Neural progenitor cell (in vitro differentiated cells): ENCODE measurements at regions not wholly inside any gene's neighbourhood (a gene's known extent, or its start where the extent isn't known, plus 50 kb on each side); places are given as distances from the start of the nearest gene placed in this dataset.
"Not testable (repeated sequence)": the region's sequence is repeated elsewhere in the genome, so short reads cannot be mapped to it uniquely, and the experiment has no call there.

Source experiments
- DNase-seq: peaks from one replicate; pipeline ENCODE4 v3.0.0-alpha.2; 2016; ENCODE audit warnings: low spot score
- H2AFZ ChIP-seq: fragments of 200-600 bp; sonication (generic); replicated peaks from 2 replicates; pipeline ENCODE4 v1.6.1; 2016; ENCODE audit warnings: antibody characterized with exemption
- H3F3A ChIP-seq: fragments of 200-600 bp; sonication (generic); 2 replicates; pipeline ENCODE4 v1.6.1; 2016; ENCODE audit warnings: antibody characterized with exemption, low read depth
- H3K27ac ChIP-seq: fragments of 200-600 bp; sonication (generic); 2 replicates; pipeline ENCODE4 v1.5.1; 2016; ENCODE audit warnings: mild to moderate bottlenecking
- H3K27me3 ChIP-seq: fragments of 200-600 bp; sonication (generic); 2 replicates; pipeline ENCODE4 v1.6.1; 2016; ENCODE audit warnings: mild to moderate bottlenecking, moderate library complexity
- H3K36me3 ChIP-seq: fragments of 200-600 bp; sonication (generic); 2 replicates; pipeline ENCODE4 v1.5.1; 2016
- H3K4me1 ChIP-seq: fragments of 200-600 bp; sonication (generic); 2 replicates; pipeline ENCODE4 v1.6.1; 2016; ENCODE audit warnings: mixed run types
- H3K4me2 ChIP-seq: fragments of 200-600 bp; sonication (generic); 2 replicates; pipeline ENCODE4 v1.6.1; 2016
- H3K4me3 ChIP-seq: fragments of 200-600 bp; sonication (generic); 2 replicates; pipeline ENCODE4 v1.5.1; 2016
- H3K79me2 ChIP-seq: fragments of 200-600 bp; sonication (generic); 2 replicates; pipeline ENCODE4 v1.6.1; 2016; ENCODE audit warnings: low read depth
- H3K9ac ChIP-seq: fragments of 200-600 bp; sonication (generic); 2 replicates; pipeline ENCODE4 v1.6.1; 2016
- H3K9me3 ChIP-seq: fragments of 200-600 bp; sonication (generic); 2 replicates; pipeline ENCODE4 v1.5.1; 2016; ENCODE audit warnings: low read depth
- H4K20me1 ChIP-seq: fragments of 200-600 bp; sonication (generic); 2 replicates; pipeline ENCODE4 v1.6.1; 2016; ENCODE audit warnings: low read depth
- H3K27ac Mint-ChIP-seq: 3 replicates; pipeline ENCODE4 v1.8.0; 2021; ENCODE audit warnings: mixed read lengths
- H3K27me3 Mint-ChIP-seq: 2 replicates; pipeline ENCODE4 v1.8.0; 2022; ENCODE audit warnings: low read depth, mild to moderate bottlenecking, inconsistent platforms, moderate library complexity, mixed read lengths; ENCODE audit not compliant: insufficient read depth
- H3K36me3 Mint-ChIP-seq: 3 replicates; pipeline ENCODE4 v1.8.0; 2021; ENCODE audit warnings: mixed read lengths
- H3K4me1 Mint-ChIP-seq: 3 replicates; pipeline ENCODE4 v1.8.0; 2021; ENCODE audit warnings: mixed read lengths
- H3K4me3 Mint-ChIP-seq: 3 replicates; pipeline ENCODE4 v1.8.0; 2021; ENCODE audit warnings: mild to moderate bottlenecking, moderate library complexity, mixed read lengths
- H3K9me3 Mint-ChIP-seq: 3 replicates; pipeline ENCODE4 v1.8.0; 2020; ENCODE audit warnings: mixed read lengths
- CTCF ChIP-seq: fragments of 200-600 bp; sonication (generic); IDR thresholded peaks from 2 replicates; pipeline ENCODE4 v1.5.1; 2017; ENCODE audit warnings: antibody characterized with exemption, mild to moderate bottlenecking
- EZH2 ChIP-seq: fragments of 200-600 bp; sonication (generic); IDR thresholded peaks from 2 replicates; pipeline ENCODE4 v1.6.1; 2017; ENCODE audit warnings: antibody characterized with exemption, mild to moderate bottlenecking, moderate library complexity
- EZH2phosphoT487 ChIP-seq: fragments of 200-600 bp; sonication (generic); IDR thresholded peaks from 2 replicates; pipeline ENCODE4 v1.6.1; 2017; ENCODE audit warnings: antibody characterized with exemption

- Histone ChIP-seq H3K9me3 (no peaks in the 10 kb centered on the region), H3K9ac (no peak overlapping the region), H3K27me3 (no peaks in the 10 kb centered on the region), H2AFZ (no peak overlapping the region), H3K79me2 (no peaks in the 10 kb centered on the region), H3K4me3 (no peak overlapping the region), H4K20me1 (peaks cover 17% of the 10 kb centered on the region), H3K4me1 (peaks cover 9% of the 10 kb centered on the region), H3K27ac (no peak overlapping the region), H3K36me3 (no peaks in the 10 kb centered on the region), H3F3A (peaks cover 6% of the 10 kb centered on the region), H3K4me2 (no peak overlapping the region)
- peaks cover 2% of the 10 kb centered on the region for H3K9me3 Mint-ChIP-seq
- no peaks in the 10 kb centered on the region for H3K4me1 Mint-ChIP-seq
- TF ChIP-seq EZH2: no peak
- TF ChIP-seq EZH2phosphoT487: no peak
- TF ChIP-seq CTCF: no peak
- no peaks in the 10 kb centered on the region for H3K36me3 Mint-ChIP-seq
- no peaks in the 10 kb centered on the region for H3K27me3 Mint-ChIP-seq
- no peak overlapping the region for H3K27ac Mint-ChIP-seq
- no peak overlapping the region for H3K4me3 Mint-ChIP-seq
- DNase-seq: no peak
Observed at GRCh38 chr7:29657856-29658255, 94.2 kb downstream of the PRR15 start.

DNA sequence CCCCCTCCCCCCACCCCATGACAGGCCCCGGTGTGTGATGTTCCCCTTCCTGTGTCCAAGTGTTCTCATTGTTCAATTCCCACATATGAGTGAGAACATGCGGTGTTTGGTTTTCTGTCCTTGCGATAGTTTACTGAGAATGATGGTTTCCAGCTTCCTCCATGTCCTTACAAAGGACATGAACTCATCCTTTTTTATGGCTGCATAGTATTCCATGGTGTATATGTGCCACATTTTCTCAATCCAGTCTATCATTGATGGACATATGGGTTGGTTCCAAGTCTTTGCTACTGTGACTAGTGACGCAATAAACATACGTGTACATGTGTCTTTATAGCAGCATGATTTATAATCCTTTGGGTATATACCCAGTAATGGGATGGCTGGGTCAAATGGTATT lies 95.6 kb downstream of the PRR15 start:
- not testable (repeated sequence) for H3K9me3 ChIP-seq, H3K27ac ChIP-seq, H3K9me3 Mint-ChIP-seq, H3K36me3 ChIP-seq, H3K27me3 ChIP-seq, H2AFZ ChIP-seq, H3K36me3 Mint-ChIP-seq, H3K27me3 Mint-ChIP-seq, H3F3A ChIP-seq, H3K79me2 ChIP-seq, H3K4me1 Mint-ChIP-seq, H3K27ac Mint-ChIP-seq, H3K4me1 ChIP-seq, DNase-seq, H3K9ac ChIP-seq, H3K4me3 ChIP-seq, H3K4me2 ChIP-seq, H3K4me3 Mint-ChIP-seq
- H4K20me1 ChIP-seq: peaks cover 13% of the 10 kb centered on the region

DNA sequence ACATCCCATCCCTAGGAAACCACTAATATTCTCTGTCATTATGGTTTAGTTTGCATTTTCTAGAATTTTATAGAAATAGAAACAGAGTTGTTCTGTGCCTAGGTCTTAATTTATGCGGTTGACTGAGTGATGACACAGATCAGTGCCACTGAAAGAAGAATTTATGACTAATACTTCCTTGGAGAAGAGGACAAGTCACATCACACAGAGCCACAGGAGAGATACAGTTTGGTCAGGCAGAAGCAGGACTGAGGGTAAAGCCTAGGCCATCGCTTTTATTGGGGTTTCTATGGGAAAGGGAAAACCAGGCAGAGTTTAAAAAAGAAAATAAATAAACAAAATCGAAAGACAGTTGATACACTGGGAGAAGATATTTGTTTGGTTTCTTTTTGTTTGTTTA lies 99.3 kb downstream of the PRR15 start:
- H3K36me3 ChIP-seq, H3K27me3 Mint-ChIP-seq, H3K9me3 ChIP-seq, H3K4me1 Mint-ChIP-seq, H3K9ac ChIP-seq, H3K79me2 ChIP-seq, H2AFZ ChIP-seq, H3F3A ChIP-seq, H3K27ac ChIP-seq, H3K27me3 ChIP-seq, H3K4me2 ChIP-seq, H3K4me1 ChIP-seq, DNase-seq, H3K27ac Mint-ChIP-seq, H3K36me3 Mint-ChIP-seq, H3K4me3 ChIP-seq, H4K20me1 ChIP-seq, H3K4me3 Mint-ChIP-seq: not testable (repeated sequence)
- H3K9me3 Mint-ChIP-seq: peaks cover 10% of the 10 kb centered on the region

- not testable (repeated sequence) for H4K20me1 ChIP-seq, H3K27me3 ChIP-seq, H3K27ac Mint-ChIP-seq, H2AFZ ChIP-seq, H3K4me2 ChIP-seq, H3K4me3 ChIP-seq, H3K9me3 ChIP-seq, H3K36me3 ChIP-seq, H3K4me1 ChIP-seq, H3K27me3 Mint-ChIP-seq, H3K4me3 Mint-ChIP-seq, H3F3A ChIP-seq, DNase-seq, H3K79me2 ChIP-seq, H3K9ac ChIP-seq, H3K4me1 Mint-ChIP-seq, H3K27ac ChIP-seq, H3K36me3 Mint-ChIP-seq
- peaks cover 16% of the 10 kb centered on the region for H3K9me3 Mint-ChIP-seq
Observed at GRCh38 chr7:29664999-29665398, 101.4 kb downstream of the PRR15 start.

DNA sequence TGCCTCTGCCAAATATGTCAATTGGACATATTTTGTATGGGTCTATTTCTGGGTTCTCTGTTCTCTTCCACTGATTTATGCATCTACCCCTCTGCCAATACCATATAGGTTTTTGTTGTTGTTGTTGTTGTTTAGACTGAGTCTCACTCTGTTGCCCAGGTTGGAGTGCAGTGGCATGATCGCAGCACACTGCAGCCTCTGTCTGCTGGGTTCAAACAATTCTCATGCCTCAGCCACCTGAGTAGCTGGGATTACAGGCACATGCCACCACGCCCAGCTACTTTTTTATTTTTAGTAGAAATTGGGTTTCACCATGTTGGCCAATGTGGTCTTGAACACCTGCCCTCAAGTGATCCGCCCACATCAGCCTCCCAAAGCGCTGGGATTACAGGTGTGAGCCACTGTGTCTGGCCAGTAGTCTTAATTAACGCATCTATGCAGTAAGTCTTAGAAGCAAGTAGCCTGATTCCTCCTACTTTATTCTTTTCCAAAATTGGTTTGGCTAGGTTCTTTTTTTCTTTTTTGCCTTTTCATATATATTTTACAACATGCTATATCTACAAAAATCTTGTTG lies 103.5 kb downstream of the PRR15 start:
- not testable (repeated sequence) for H3K9ac ChIP-seq, H3K4me2 ChIP-seq, H3K27me3 ChIP-seq, H3K36me3 Mint-ChIP-seq, H2AFZ ChIP-seq, H3F3A ChIP-seq, H3K4me1 Mint-ChIP-seq, H3K79me2 ChIP-seq, H3K9me3 ChIP-seq, H3K27me3 Mint-ChIP-seq, H3K4me1 ChIP-seq, H4K20me1 ChIP-seq, H3K4me3 ChIP-seq, H3K27ac ChIP-seq, DNase-seq, H3K27ac Mint-ChIP-seq, H3K4me3 Mint-ChIP-seq, H3K36me3 ChIP-seq
- H3K9me3 Mint-ChIP-seq: peaks cover 16% of the 10 kb centered on the region

- H3K27ac Mint-ChIP-seq: not testable (repeated sequence)
Observed at GRCh38 chr7:29671286-29671685, 107.7 kb downstream of the PRR15 start.

DNA sequence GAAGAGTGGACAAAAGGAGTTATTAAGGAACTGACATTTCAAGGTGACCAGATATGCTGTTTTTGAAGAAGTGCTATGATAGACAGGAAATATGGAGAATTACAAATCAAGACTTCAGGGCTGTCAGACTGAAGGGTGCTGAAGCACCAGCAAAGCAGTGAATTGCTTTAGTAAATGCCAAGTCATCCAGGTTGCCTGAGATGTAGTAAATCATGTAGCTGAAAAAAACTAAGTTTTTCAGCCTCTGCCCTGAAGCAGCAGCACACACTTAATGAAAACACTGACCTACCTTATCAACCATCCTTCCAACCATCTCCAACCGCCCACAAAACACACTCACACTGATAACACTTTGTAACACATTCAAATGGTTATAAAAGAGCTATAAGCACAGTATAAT lies 110.0 kb downstream of the PRR15 start:
- not testable (repeated sequence) for H3K27me3 ChIP-seq, H4K20me1 ChIP-seq, H3K27me3 Mint-ChIP-seq, H3K4me3 Mint-ChIP-seq, H3K27ac Mint-ChIP-seq, H3K27ac ChIP-seq, H3K4me1 Mint-ChIP-seq, H3K4me2 ChIP-seq, H3K9me3 ChIP-seq, H3K36me3 Mint-ChIP-seq, H3K4me1 ChIP-seq, H3K79me2 ChIP-seq, H3K4me3 ChIP-seq, H3F3A ChIP-seq, H2AFZ ChIP-seq, H3K9ac ChIP-seq, DNase-seq, H3K36me3 ChIP-seq
- H3K9me3 Mint-ChIP-seq: peaks cover 12% of the 10 kb centered on the region

More at GRCh38 chr7:29671286-29671685, 107.7 kb downstream of the PRR15 start:
- not testable (repeated sequence) for H3K36me3 ChIP-seq, H3K9ac ChIP-seq, H3K27me3 Mint-ChIP-seq, DNase-seq, H3K36me3 Mint-ChIP-seq, H3K4me3 Mint-ChIP-seq, H3K9me3 ChIP-seq, H4K20me1 ChIP-seq, H3K27ac ChIP-seq, H3K4me1 Mint-ChIP-seq, H3K27me3 ChIP-seq, H3K4me1 ChIP-seq, H3K9me3 Mint-ChIP-seq, H3F3A ChIP-seq, H3K4me3 ChIP-seq, H3K4me2 ChIP-seq, H2AFZ ChIP-seq, H3K79me2 ChIP-seq
